ENCODE measurements at regions not wholly inside any gene's neighbourhood (a gene's known extent, or its start where the extent isn't known, plus 50 kb on each side); places are given as distances from the start of the nearest gene placed in this dataset.
"Not testable (repeated sequence)": the region's sequence is repeated elsewhere in the genome, so short reads cannot be mapped to it uniquely, and the experiment has no call there.

- no peaks in the 10 kb centered on the region for H3K36me3 Mint-ChIP-seq
- ATAC-seq: no peak
- H3K27ac Mint-ChIP-seq: no peak overlapping the region
- no peaks in the 10 kb centered on the region for H3K27me3 Mint-ChIP-seq
- peaks cover 5% of the 10 kb centered on the region for H3K9me3 Mint-ChIP-seq
- H3K4me1 Mint-ChIP-seq: no peaks in the 10 kb centered on the region
- no peak overlapping the region for H3K4me3 Mint-ChIP-seq
Measured at GRCh38 chr14:84090837-84091236, 1439.1 kb upstream of the FLRT2 start.

- H3K4me3 Mint-ChIP-seq: no peak overlapping the region
- H3K36me3 Mint-ChIP-seq: no peaks in the 10 kb centered on the region
- H3K4me1 Mint-ChIP-seq: no peaks in the 10 kb centered on the region
- H3K9me3 Mint-ChIP-seq: peaks cover 5% of the 10 kb centered on the region
- ATAC-seq: no peak
- no peaks in the 10 kb centered on the region for H3K27me3 Mint-ChIP-seq
- H3K27ac Mint-ChIP-seq: no peak overlapping the region
Measured at GRCh38 chr14:84095681-84096080, 1434.3 kb upstream of the FLRT2 start.

GRCh38 chr14:84098261-84098660, 1431.7 kb upstream of the FLRT2 start:
- peaks cover 14% of the 10 kb centered on the region for H3K9me3 Mint-ChIP-seq
- H3K36me3 Mint-ChIP-seq: no peaks in the 10 kb centered on the region
- no peaks in the 10 kb centered on the region for H3K27me3 Mint-ChIP-seq
- no peak overlapping the region for H3K27ac Mint-ChIP-seq
- H3K4me3 Mint-ChIP-seq: no peak overlapping the region
- no peak for ATAC-seq
- no peaks in the 10 kb centered on the region for H3K4me1 Mint-ChIP-seq

GRCh38 chr14:84099560-84099959, 1430.4 kb upstream of the FLRT2 start:
- not testable (repeated sequence) for H3K27me3 Mint-ChIP-seq, H3K27ac Mint-ChIP-seq, H3K4me1 Mint-ChIP-seq, H3K4me3 Mint-ChIP-seq, ATAC-seq, H3K36me3 Mint-ChIP-seq
- peaks cover 12% of the 10 kb centered on the region for H3K9me3 Mint-ChIP-seq

GRCh38 chr14:84107835-84108343, 1422.1 kb upstream of the FLRT2 start:
- Mint-ChIP-seq H3K27me3 (no peaks in the 10 kb centered on the region), H3K27ac (no peak overlapping the region), H3K36me3 (no peaks in the 10 kb centered on the region), H3K4me3 (no peak overlapping the region), H3K4me1 (no peaks in the 10 kb centered on the region), H3K9me3 (peaks cover 5% of the 10 kb centered on the region)
- ATAC-seq: no peak

- Mint-ChIP-seq H3K4me3 (no peak overlapping the region), H3K9me3 (peaks cover 5% of the 10 kb centered on the region)
Measured at GRCh38 chr14:84108746-84109457, 1421.0 kb upstream of the FLRT2 start.

GRCh38 chr14:84112589-84112988, 1417.4 kb upstream of the FLRT2 start:
- H3K9me3 Mint-ChIP-seq: peaks cover 5% of the 10 kb centered on the region
- H3K27me3 Mint-ChIP-seq: no peaks in the 10 kb centered on the region
- H3K36me3 Mint-ChIP-seq: no peaks in the 10 kb centered on the region
- no peaks in the 10 kb centered on the region for H3K4me1 Mint-ChIP-seq
- no peak overlapping the region for H3K4me3 Mint-ChIP-seq
- no peak overlapping the region for H3K27ac Mint-ChIP-seq
- no peak for ATAC-seq

More at GRCh38 chr14:84108746-84109457, 1421.0 kb upstream of the FLRT2 start:
- ATAC-seq: no peak
- no peaks in the 10 kb centered on the region for H3K27me3 Mint-ChIP-seq
- no peaks in the 10 kb centered on the region for H3K36me3 Mint-ChIP-seq
- no peak overlapping the region for H3K27ac Mint-ChIP-seq
- no peaks in the 10 kb centered on the region for H3K4me1 Mint-ChIP-seq

- H3K27me3 Mint-ChIP-seq: no peaks in the 10 kb centered on the region
- H3K4me3 Mint-ChIP-seq: no peak overlapping the region
- H3K4me1 Mint-ChIP-seq: no peaks in the 10 kb centered on the region
- H3K27ac Mint-ChIP-seq: no peak overlapping the region
- H3K36me3 Mint-ChIP-seq: no peaks in the 10 kb centered on the region
- no peak for ATAC-seq
- no peaks in the 10 kb centered on the region for H3K9me3 Mint-ChIP-seq
Measured at GRCh38 chr14:84125676-84126075, 1404.3 kb upstream of the FLRT2 start.

- Mint-ChIP-seq H3K4me3 (no peak overlapping the region), H3K27ac (no peak overlapping the region), H3K27me3 (no peaks in the 10 kb centered on the region), H3K9me3 (peaks cover 3% of the 10 kb centered on the region), H3K4me1 (no peaks in the 10 kb centered on the region), H3K36me3 (no peaks in the 10 kb centered on the region)
- ATAC-seq: no peak
Measured at GRCh38 chr14:84127495-84127894, 1402.4 kb upstream of the FLRT2 start.

- Mint-ChIP-seq H3K27ac (no peak overlapping the region), H3K36me3 (no peaks in the 10 kb centered on the region), H3K4me3 (no peak overlapping the region), H3K27me3 (no peaks in the 10 kb centered on the region), H3K4me1 (no peaks in the 10 kb centered on the region), H3K9me3 (peaks cover 3% of the 10 kb centered on the region)
- no peak for ATAC-seq
Measured at GRCh38 chr14:84128050-84128449, 1401.9 kb upstream of the FLRT2 start.

GRCh38 chr14:84129007-84129406, 1400.9 kb upstream of the FLRT2 start:
- Mint-ChIP-seq H3K36me3 (no peaks in the 10 kb centered on the region), H3K27ac (no peak overlapping the region), H3K9me3 (peaks cover 5% of the 10 kb centered on the region), H3K4me3 (no peak overlapping the region), H3K4me1 (no peaks in the 10 kb centered on the region), H3K27me3 (no peaks in the 10 kb centered on the region)
- ATAC-seq: no peak

- Mint-ChIP-seq H3K4me3 (no peak overlapping the region), H3K27me3 (no peaks in the 10 kb centered on the region), H3K27ac (no peak overlapping the region), H3K36me3 (no peaks in the 10 kb centered on the region), H3K9me3 (peaks cover 5% of the 10 kb centered on the region), H3K4me1 (no peaks in the 10 kb centered on the region)
- ATAC-seq: no peak
Measured at GRCh38 chr14:84129941-84130340, 1400.0 kb upstream of the FLRT2 start.

GRCh38 chr14:84131924-84132323, 1398.0 kb upstream of the FLRT2 start:
- H3K27me3 Mint-ChIP-seq: no peaks in the 10 kb centered on the region
- peaks cover 9% of the 10 kb centered on the region for H3K9me3 Mint-ChIP-seq
- no peak for ATAC-seq
- H3K4me3 Mint-ChIP-seq: no peak overlapping the region
- H3K36me3 Mint-ChIP-seq: no peaks in the 10 kb centered on the region
- H3K4me1 Mint-ChIP-seq: no peaks in the 10 kb centered on the region
- no peak overlapping the region for H3K27ac Mint-ChIP-seq

- peaks cover 6% of the 10 kb centered on the region for H3K9me3 Mint-ChIP-seq
- no peak overlapping the region for H3K27ac Mint-ChIP-seq
- H3K4me3 Mint-ChIP-seq: no peak overlapping the region
- ATAC-seq: no peak
- H3K4me1 Mint-ChIP-seq: no peaks in the 10 kb centered on the region
- no peaks in the 10 kb centered on the region for H3K27me3 Mint-ChIP-seq
- no peaks in the 10 kb centered on the region for H3K36me3 Mint-ChIP-seq
Measured at GRCh38 chr14:84144166-84144565, 1385.8 kb upstream of the FLRT2 start.

GRCh38 chr14:84152452-84152851, 1377.5 kb upstream of the FLRT2 start:
- no peak overlapping the region for H3K4me3 Mint-ChIP-seq
- H3K4me1 Mint-ChIP-seq: no peaks in the 10 kb centered on the region
- peaks cover 3% of the 10 kb centered on the region for H3K9me3 Mint-ChIP-seq
- H3K36me3 Mint-ChIP-seq: no peaks in the 10 kb centered on the region
- H3K27me3 Mint-ChIP-seq: no peaks in the 10 kb centered on the region
- no peak for ATAC-seq
- H3K27ac Mint-ChIP-seq: no peak overlapping the region

GRCh38 chr14:84162633-84163032, 1367.3 kb upstream of the FLRT2 start:
- Mint-ChIP-seq H3K27me3 (no peaks in the 10 kb centered on the region), H3K36me3 (no peaks in the 10 kb centered on the region), H3K27ac (no peak overlapping the region), H3K9me3 (peaks cover 8% of the 10 kb centered on the region), H3K4me3 (no peak overlapping the region), H3K4me1 (no peaks in the 10 kb centered on the region)
- no peak for ATAC-seq

All from stimulated activated memory B cell treated with anti-CD40 and anti-IgM and Interleukin-4, amounts not matched to agents 10 μg/mL and 1 μg/mL and 100 μg/mL, for 72 hours (primary cell).